TTC549 (cell line): ENCODE measurements at regions not wholly inside any gene's neighbourhood (a gene's known extent, or its start where the extent isn't known, plus 50 kb on each side); places are given as distances from the start of the nearest gene placed in this dataset.
"Not testable (repeated sequence)": the region's sequence is repeated elsewhere in the genome, so short reads cannot be mapped to it uniquely, and the experiment has no call there.

Source experiments
- FAIRE-seq: peaks from 2 replicates; lab custom pipeline; 2012; peaks lifted over from hg19 to GRCh38; lab: Jason Lieb, UNC

GRCh38 chr3:66934725-66935124 is 63.4 kb upstream of the KBTBD8 start:
- FAIRE-seq = no peak

GRCh38 chr3:66937041-66937440 is 61.1 kb upstream of the KBTBD8 start:
- FAIRE-seq = not testable (repeated sequence)

- peak; percentile 38 for FAIRE-seq
Observed at GRCh38 chr3:66938338-66938963, 59.7 kb upstream of the KBTBD8 start.

- FAIRE-seq = no peak
Observed at GRCh38 chr3:66948041-66948440, 50.1 kb upstream of the KBTBD8 start.
